PFSK-1 (cell line): ENCODE measurements at regions not wholly inside any gene's neighbourhood (a gene's known extent, or its start where the extent isn't known, plus 50 kb on each side); places are given as distances from the start of the nearest gene placed in this dataset.

Source experiments
- POLR2AphosphoS5 ChIP-seq: IDR thresholded peaks from 2 replicates; pipeline ENCODE4 v1.6.1; 2012; ENCODE audit warnings: low read depth, mild to moderate bottlenecking, control low read depth, low read length, moderate library complexity
- TF ChIP-seq, protein P1 (sequence below), 2 experiments: IDR thresholded peaks; 2 replicates each; pipeline versions ENCODE4 v1.6.1 to v1.8.0; 2011 to 2012; ENCODE audit warnings: low read depth in 2 of 2, low read length in 2 of 2, control low read depth in 1 of 2, inconsistent platforms in 1 of 2, mild to moderate bottlenecking in 1 of 2, moderate library complexity in 1 of 2; ENCODE audit not compliant: insufficient read depth in 1 of 2

DNA sequence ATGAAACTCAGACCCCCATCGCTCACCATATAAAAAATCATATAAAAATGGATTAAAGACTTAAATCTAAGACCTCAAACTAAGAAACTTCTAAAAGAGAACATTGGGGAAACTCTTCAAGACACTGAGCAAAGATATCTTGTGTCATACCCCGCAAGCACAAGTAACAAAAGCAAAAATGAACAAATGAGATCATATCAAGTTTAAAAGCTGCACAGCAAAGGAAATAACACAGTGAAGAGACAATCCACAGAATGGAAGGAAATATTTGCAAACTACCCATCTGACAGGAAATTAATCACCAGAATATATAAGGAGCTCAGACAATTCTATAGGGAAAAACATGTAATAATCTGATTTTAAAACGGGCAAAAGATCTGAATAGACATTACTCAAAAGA, 808.3 kb downstream of the LIG4 start:
- TF ChIP-seq, protein P1, sequence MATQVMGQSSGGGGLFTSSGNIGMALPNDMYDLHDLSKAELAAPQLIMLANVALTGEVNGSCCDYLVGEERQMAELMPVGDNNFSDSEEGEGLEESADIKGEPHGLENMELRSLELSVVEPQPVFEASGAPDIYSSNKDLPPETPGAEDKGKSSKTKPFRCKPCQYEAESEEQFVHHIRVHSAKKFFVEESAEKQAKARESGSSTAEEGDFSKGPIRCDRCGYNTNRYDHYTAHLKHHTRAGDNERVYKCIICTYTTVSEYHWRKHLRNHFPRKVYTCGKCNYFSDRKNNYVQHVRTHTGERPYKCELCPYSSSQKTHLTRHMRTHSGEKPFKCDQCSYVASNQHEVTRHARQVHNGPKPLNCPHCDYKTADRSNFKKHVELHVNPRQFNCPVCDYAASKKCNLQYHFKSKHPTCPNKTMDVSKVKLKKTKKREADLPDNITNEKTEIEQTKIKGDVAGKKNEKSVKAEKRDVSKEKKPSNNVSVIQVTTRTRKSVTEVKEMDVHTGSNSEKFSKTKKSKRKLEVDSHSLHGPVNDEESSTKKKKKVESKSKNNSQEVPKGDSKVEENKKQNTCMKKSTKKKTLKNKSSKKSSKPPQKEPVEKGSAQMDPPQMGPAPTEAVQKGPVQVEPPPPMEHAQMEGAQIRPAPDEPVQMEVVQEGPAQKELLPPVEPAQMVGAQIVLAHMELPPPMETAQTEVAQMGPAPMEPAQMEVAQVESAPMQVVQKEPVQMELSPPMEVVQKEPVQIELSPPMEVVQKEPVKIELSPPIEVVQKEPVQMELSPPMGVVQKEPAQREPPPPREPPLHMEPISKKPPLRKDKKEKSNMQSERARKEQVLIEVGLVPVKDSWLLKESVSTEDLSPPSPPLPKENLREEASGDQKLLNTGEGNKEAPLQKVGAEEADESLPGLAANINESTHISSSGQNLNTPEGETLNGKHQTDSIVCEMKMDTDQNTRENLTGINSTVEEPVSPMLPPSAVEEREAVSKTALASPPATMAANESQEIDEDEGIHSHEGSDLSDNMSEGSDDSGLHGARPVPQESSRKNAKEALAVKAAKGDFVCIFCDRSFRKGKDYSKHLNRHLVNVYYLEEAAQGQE (IDR thresholded peaks at IDR 0.05; ENCODE audit: insufficient read depth in 1 of 2, low read depth in 2 of 2, low read length in 2 of 2), result no peak
- TF ChIP-seq POLR2AphosphoS5, result no peak
